Lower lobe of right lung (tissue), 2 donors: ENCODE measurements at regions not wholly inside any gene's neighbourhood (a gene's known extent, or its start where the extent isn't known, plus 50 kb on each side); places are given as distances from the start of the nearest gene placed in this dataset.

Experiments
- ATAC-seq, 2 donors: fragments of 200-7000 bp; cut with Tn5 transposase; one replicate each; pipeline ENCODE4 v1.9.1; 2020 to 2022; ENCODE audit warnings: mild to moderate bottlenecking in 2 of 2, moderate library complexity in 2 of 2
- DNase-seq: peaks from one replicate; pipeline ENCODE4 v3.0.0-alpha.2; 2020
- H3K27ac ChIP-seq: fragments of 200-600 bp; one replicate; pipeline ENCODE4 v1.8.0; 2022
- H3K27me3 ChIP-seq: fragments of 200-600 bp; one replicate; pipeline ENCODE4 v1.8.0; 2022; ENCODE audit warnings: low read depth
- H3K36me3 ChIP-seq: fragments of 200-600 bp; one replicate; pipeline ENCODE4 v1.8.0; 2022; ENCODE audit warnings: mild to moderate bottlenecking
- H3K4me1 ChIP-seq: fragments of 200-600 bp; one replicate; pipeline ENCODE4 v1.8.0; 2022
- H3K4me3 ChIP-seq: fragments of 200-600 bp; one replicate; pipeline ENCODE4 v1.8.0; 2022; ENCODE audit warnings: mild to moderate bottlenecking
- H3K9me3 ChIP-seq: fragments of 200-600 bp; one replicate; pipeline ENCODE4 v1.8.0; 2022
- intact Hi-C: fragments of 100-400 bp; cut with DNase I; formaldehyde crosslinking; loops from one replicate; pipeline ENCODE4 v1.11.0; 2022
- TF ChIP-seq, protein P1 (sequence below): fragments of 200-600 bp; IDR thresholded peaks from one replicate; pipeline ENCODE4 v1.8.0; 2022; ENCODE audit warnings: antibody characterized with exemption, mild to moderate bottlenecking
- donor health status: DM: no; HTN: yes; CAD: no; lungs with severe emphysema.

DNA sequence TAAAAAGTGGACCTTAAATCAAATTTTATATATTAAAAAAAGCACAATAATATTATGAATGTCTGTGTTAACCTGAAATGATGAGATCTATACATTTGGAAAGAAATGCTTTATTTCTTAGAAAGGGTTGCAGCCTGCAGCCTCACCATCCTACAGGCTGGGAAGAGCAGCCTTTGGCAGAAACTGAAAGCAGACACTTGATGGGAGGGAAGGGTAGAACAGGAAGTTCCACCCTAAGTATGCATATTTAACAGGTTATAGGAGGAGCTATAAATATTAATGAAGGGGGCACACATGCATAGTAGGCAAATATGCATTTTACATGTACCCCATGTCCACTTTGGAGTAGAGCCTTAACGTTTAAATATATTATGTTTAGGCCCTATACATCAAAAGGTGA, 498.0 kb downstream of the FLRT2 start:
- H3K9me3 ChIP-seq = no peaks in the 10 kb centered on the region
- H3K36me3 ChIP-seq = no peaks in the 10 kb centered on the region
- intact Hi-C loops = no loop called here
- no peak overlapping the region for H3K4me3 ChIP-seq
- no peaks in the 10 kb centered on the region for H3K4me1 ChIP-seq
- no peak for ATAC-seq
- DNase-seq = no peak
- no peak overlapping the region for H3K27ac ChIP-seq
- TF ChIP-seq, protein P1, sequence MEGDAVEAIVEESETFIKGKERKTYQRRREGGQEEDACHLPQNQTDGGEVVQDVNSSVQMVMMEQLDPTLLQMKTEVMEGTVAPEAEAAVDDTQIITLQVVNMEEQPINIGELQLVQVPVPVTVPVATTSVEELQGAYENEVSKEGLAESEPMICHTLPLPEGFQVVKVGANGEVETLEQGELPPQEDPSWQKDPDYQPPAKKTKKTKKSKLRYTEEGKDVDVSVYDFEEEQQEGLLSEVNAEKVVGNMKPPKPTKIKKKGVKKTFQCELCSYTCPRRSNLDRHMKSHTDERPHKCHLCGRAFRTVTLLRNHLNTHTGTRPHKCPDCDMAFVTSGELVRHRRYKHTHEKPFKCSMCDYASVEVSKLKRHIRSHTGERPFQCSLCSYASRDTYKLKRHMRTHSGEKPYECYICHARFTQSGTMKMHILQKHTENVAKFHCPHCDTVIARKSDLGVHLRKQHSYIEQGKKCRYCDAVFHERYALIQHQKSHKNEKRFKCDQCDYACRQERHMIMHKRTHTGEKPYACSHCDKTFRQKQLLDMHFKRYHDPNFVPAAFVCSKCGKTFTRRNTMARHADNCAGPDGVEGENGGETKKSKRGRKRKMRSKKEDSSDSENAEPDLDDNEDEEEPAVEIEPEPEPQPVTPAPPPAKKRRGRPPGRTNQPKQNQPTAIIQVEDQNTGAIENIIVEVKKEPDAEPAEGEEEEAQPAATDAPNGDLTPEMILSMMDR = no peak
- H3K27me3 ChIP-seq = no peaks in the 10 kb centered on the region

- intact Hi-C loops = no loop called here
- no peak overlapping the region for H3K27ac ChIP-seq
- no peak for ATAC-seq
These were observed 497.2 kb downstream of the FLRT2 start for GRCh38 chr14:86027144-86027543.

GRCh38 chr14:86022031-86022629, 492.2 kb downstream of the FLRT2 start:
- no peak overlapping the region for H3K4me3 ChIP-seq
- no peaks in the 10 kb centered on the region for H3K9me3 ChIP-seq
- no peak for DNase-seq
- intact Hi-C loops = no loop called here
- no peak overlapping the region for H3K27ac ChIP-seq
- TF ChIP-seq, protein P1 = no peak
- no peaks in the 10 kb centered on the region for H3K27me3 ChIP-seq
- H3K36me3 ChIP-seq = no peaks in the 10 kb centered on the region
- ATAC-seq = no peak
- H3K4me1 ChIP-seq = no peaks in the 10 kb centered on the region

More at GRCh38 chr14:86027144-86027543, 497.2 kb downstream of the FLRT2 start:
- DNase-seq = no peak
- Histone ChIP-seq H3K4me1 (no peaks in the 10 kb centered on the region), H3K36me3 (no peaks in the 10 kb centered on the region), H3K9me3 (no peaks in the 10 kb centered on the region), H3K27me3 (no peaks in the 10 kb centered on the region), H3K4me3 (no peak overlapping the region)
- TF ChIP-seq, protein P1 = no peak

- no peak for ATAC-seq
- intact Hi-C loops = no loop called here
- TF ChIP-seq, protein P1 = no peak
These were observed 490.9 kb downstream of the FLRT2 start for GRCh38 chr14:86020841-86021240.

GRCh38 chr14:86015941-86016340, 486.0 kb downstream of the FLRT2 start:
- H3K27me3 ChIP-seq = no peaks in the 10 kb centered on the region
- intact Hi-C loops = no loop called here
- H3K4me1 ChIP-seq = no peaks in the 10 kb centered on the region
- H3K4me3 ChIP-seq = no peak overlapping the region
- H3K27ac ChIP-seq = no peak overlapping the region
- TF ChIP-seq, protein P1 = no peak
- no peaks in the 10 kb centered on the region for H3K36me3 ChIP-seq
- H3K9me3 ChIP-seq = no peaks in the 10 kb centered on the region
- DNase-seq (no peak), ATAC-seq (no peak)

More at GRCh38 chr14:86020841-86021240, 490.9 kb downstream of the FLRT2 start:
- no peak overlapping the region for H3K27ac ChIP-seq
- no peaks in the 10 kb centered on the region for H3K4me1 ChIP-seq
- no peaks in the 10 kb centered on the region for H3K36me3 ChIP-seq
- no peak for DNase-seq
- H3K27me3 ChIP-seq = no peaks in the 10 kb centered on the region
- H3K9me3 ChIP-seq = no peaks in the 10 kb centered on the region
- no peak overlapping the region for H3K4me3 ChIP-seq

DNA sequence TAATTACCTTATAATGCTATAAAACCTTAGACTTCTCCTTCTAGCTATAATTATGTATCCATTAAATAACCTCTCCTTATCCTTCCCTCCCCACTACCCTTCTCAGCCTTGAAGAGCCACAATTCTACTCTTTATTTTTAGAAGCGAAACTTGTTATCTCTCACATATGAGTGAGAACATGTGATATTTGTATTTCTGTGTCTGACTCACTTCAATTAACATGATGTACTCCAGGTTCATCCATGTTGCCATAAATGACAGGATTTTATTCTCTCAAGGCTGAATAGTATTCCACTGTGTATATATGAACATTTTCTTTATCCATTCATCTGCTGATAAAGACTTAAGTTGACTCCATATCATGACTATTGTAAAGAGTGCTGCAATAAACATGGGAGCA, 485.6 kb downstream of the FLRT2 start:
- ATAC-seq (no peak), DNase-seq (no peak)
- H3K4me3 ChIP-seq = no peak overlapping the region
- intact Hi-C loops = no loop called here
- H3K27ac ChIP-seq = no peak overlapping the region
- TF ChIP-seq, protein P1 = no peak
- no peaks in the 10 kb centered on the region for H3K4me1 ChIP-seq
- no peaks in the 10 kb centered on the region for H3K9me3 ChIP-seq
- H3K36me3 ChIP-seq = no peaks in the 10 kb centered on the region
- H3K27me3 ChIP-seq = no peaks in the 10 kb centered on the region
